ENCODE measurements at regions not wholly inside any gene's neighbourhood (a gene's known extent, or its start where the extent isn't known, plus 50 kb on each side); places are given as distances from the start of the nearest gene placed in this dataset.
A peak's percentile ranks its signal among the peaks of the same experiment; 100 is the strongest.

- TF ChIP-seq ZNF462 (CRISPR knock-in tag; IDR thresholded peaks at IDR 0.05) = no peak
Measured at GRCh38 chr5:101018299-101018698, 115.2 kb upstream of the ST8SIA4 start (continued).

- no peaks in the 10 kb centered on the region for H3K27me3 ChIP-seq (ENCODE audit: insufficient read depth)
Measured at GRCh38 chr5:101012880-101013279, 109.8 kb upstream of the ST8SIA4 start.

More at GRCh38 chr5:101012880-101013279, 109.8 kb upstream of the ST8SIA4 start:
- no peak overlapping the region for H3K27ac ChIP-seq (ENCODE audit: low read depth)
- no peaks in the 10 kb centered on the region for H3K9me2 ChIP-seq (ENCODE audit: insufficient read depth)
- no peaks in the 10 kb centered on the region for H3K27me3 Mint-ChIP-seq (ENCODE audit: insufficient read depth, low read depth, poor library complexity)
- no peaks in the 10 kb centered on the region for H3K9me3 Mint-ChIP-seq
- H3K36me3 ChIP-seq (ENCODE audit: insufficient read depth) = no peaks in the 10 kb centered on the region
- H3K36me3 Mint-ChIP-seq (ENCODE audit: low read depth) = no peaks in the 10 kb centered on the region
- H3K4me1 Mint-ChIP-seq = peaks cover 8% of the 10 kb centered on the region; the same call in 2 of the 3 replicates
- no peaks in the 10 kb centered on the region for H3K79me2 ChIP-seq (replicated peaks; ENCODE audit: insufficient read depth)
- H3K4me3 ChIP-seq = no peak overlapping the region
- ATAC-seq (0 out of 3 replicates have a peak, but pooled peaks have one; percentile 34), DNase-seq (ENCODE audit: low spot score) (peak; percentile 24)
- no peaks in the 10 kb centered on the region for H3F3A ChIP-seq (replicated peaks; ENCODE audit: low read depth)
- TF ChIP-seq POLR2AphosphoS5 (IDR thresholded peaks at IDR 0.05; ENCODE audit: low read depth) (no peak), ZNF114 (CRISPR knock-in tag; IDR thresholded peaks at IDR 0.05) (no peak), JUNB (IDR thresholded peaks at IDR 0.05; ENCODE audit: unreplicated experiment) (no peak), CTCF (conservative IDR thresholded peaks at IDR 0.05; ENCODE audit: low read depth in 2 of 2) (peak; percentile 27 to 66; a peak in 3 of 4 replicates)
- H3K4me2 ChIP-seq = no peak overlapping the region
- no peak overlapping the region for H3K4me3 Mint-ChIP-seq
- no peak overlapping the region for H3K27ac Mint-ChIP-seq
- no peaks in the 10 kb centered on the region for H4K20me1 ChIP-seq (replicated peaks; ENCODE audit: insufficient read depth)
- H2AFZ ChIP-seq = no peak overlapping the region
- peaks cover 5% of the 10 kb centered on the region for H3K4me1 ChIP-seq (ENCODE audit: insufficient read depth)
